LNCAP (cell line): ENCODE measurements at regions not wholly inside any gene's neighbourhood (a gene's known extent, or its start where the extent isn't known, plus 50 kb on each side); places are given as distances from the start of the nearest gene placed in this dataset.

Source experiments
- TF ChIP-seq, protein P1 (sequence below): fragments of 450-650 bp; IDR thresholded peaks from 2 replicates; pipeline ENCODE4 v1.5.1; 2017; ENCODE audit warnings: mild to moderate bottlenecking

GRCh38 chr10:10959666-10960065 lies 58.0 kb upstream of the CELF2 start:
- TF ChIP-seq, protein P1, sequence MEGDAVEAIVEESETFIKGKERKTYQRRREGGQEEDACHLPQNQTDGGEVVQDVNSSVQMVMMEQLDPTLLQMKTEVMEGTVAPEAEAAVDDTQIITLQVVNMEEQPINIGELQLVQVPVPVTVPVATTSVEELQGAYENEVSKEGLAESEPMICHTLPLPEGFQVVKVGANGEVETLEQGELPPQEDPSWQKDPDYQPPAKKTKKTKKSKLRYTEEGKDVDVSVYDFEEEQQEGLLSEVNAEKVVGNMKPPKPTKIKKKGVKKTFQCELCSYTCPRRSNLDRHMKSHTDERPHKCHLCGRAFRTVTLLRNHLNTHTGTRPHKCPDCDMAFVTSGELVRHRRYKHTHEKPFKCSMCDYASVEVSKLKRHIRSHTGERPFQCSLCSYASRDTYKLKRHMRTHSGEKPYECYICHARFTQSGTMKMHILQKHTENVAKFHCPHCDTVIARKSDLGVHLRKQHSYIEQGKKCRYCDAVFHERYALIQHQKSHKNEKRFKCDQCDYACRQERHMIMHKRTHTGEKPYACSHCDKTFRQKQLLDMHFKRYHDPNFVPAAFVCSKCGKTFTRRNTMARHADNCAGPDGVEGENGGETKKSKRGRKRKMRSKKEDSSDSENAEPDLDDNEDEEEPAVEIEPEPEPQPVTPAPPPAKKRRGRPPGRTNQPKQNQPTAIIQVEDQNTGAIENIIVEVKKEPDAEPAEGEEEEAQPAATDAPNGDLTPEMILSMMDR, result no peak

- TF ChIP-seq, protein P1, result no peak
These were observed 57.1 kb upstream of the CELF2 start for GRCh38 chr10:10960534-10960933.

- TF ChIP-seq, protein P1, result no peak
These were observed 56.6 kb upstream of the CELF2 start for GRCh38 chr10:10961072-10961471.

DNA sequence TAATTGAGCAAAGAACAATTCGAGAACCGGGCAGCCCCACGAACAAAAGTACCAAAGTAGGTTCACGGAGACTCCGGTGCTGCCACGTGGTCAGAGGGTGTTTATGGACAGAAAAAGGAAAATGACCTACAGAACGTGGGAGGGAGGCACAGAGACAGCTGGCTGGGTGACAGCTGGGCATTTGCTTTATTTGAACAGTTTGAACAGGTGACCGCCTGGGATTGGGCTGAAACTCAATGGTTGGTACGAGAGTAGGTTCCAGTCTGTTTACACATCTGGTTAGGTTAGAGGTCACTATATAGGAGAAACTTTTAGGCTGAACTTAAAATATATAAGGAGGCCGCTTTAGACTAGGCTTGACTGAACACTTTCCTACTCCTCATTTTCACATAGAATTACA lies 50.6 kb upstream of the CELF2 start:
- TF ChIP-seq, protein P1, result no peak

DNA sequence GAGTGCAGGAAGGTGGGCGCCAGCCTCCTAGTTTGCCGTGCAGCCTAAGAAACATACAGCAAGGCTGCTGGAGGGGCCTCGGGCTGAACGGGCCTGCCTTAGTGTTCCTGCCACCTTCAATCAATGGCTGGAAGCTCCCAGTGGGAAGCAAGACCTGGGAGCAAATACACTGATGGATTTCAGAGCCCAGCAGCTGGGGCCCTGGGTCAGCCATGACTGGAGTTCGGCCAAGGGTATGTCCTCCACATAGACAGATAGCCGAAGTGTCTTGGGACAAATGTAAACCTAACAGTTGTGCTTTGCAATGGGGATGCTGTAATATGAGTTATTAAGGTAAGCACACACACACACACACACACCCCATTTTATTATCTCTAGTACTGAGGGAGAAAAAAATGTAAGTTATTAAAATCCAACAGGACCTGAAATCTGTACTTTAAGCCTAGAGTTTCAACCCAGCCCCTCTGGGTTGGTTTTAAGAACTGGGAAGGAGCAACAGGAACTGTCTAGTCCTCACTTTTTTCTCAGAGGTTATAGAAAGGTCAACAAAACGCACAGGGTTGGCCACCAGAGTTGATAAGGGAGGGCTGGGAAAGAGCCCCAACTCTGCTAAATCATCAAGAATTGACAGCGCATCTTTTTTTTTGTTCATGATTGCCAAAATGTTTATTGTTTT lies 50.0 kb upstream of the CELF2 start:
- TF ChIP-seq, protein P1, result no peak
